Cardiac fibroblast (primary cell): ENCODE measurements at regions not wholly inside any gene's neighbourhood (a gene's known extent, or its start where the extent isn't known, plus 50 kb on each side); places are given as distances from the start of the nearest gene placed in this dataset.

Experiments
- DNase-seq, 2 donors: peaks; one replicate each; pipeline versions ENCODE4 v3.0.0 to v3.0.0-alpha.2; 2010; ENCODE audit warnings: low read depth in 2 of 2
- H3K4me3 ChIP-seq, 2 donors: replicated peaks in 1 of 2; 1 replicate in 1 of 2; 2 replicates in 1 of 2; pipeline ENCODE4 v1.5.1; 2011; ENCODE audit warnings: low read depth in 2 of 2, low read length in 2 of 2, mild to moderate bottlenecking in 2 of 2, moderate library complexity in 1 of 2
- CTCF ChIP-seq: IDR thresholded peaks from one replicate; pipeline ENCODE4 v1.5.1; 2011; ENCODE audit warnings: low read depth, mild to moderate bottlenecking, low read length, inconsistent platforms

- no peak for DNase-seq
- H3K4me3 ChIP-seq: no peak overlapping the region
- no peak for TF ChIP-seq CTCF
These were observed 181.7 kb upstream of the HDAC4 start for GRCh38 chr2:239582476-239582875.

- no peak overlapping the region for H3K4me3 ChIP-seq
- no peak for TF ChIP-seq CTCF
- no peak for DNase-seq
These were observed 180.6 kb upstream of the HDAC4 start for GRCh38 chr2:239581352-239581901.

GRCh38 chr2:239580199-239580527 is 179.3 kb upstream of the HDAC4 start:
- DNase-seq: no peak
- no peak for TF ChIP-seq CTCF
- no peak overlapping the region for H3K4me3 ChIP-seq

- DNase-seq: no peak
- TF ChIP-seq CTCF: no peak
- no peak overlapping the region for H3K4me3 ChIP-seq
These were observed 178.8 kb upstream of the HDAC4 start for GRCh38 chr2:239579524-239580198.

- H3K4me3 ChIP-seq: no peak overlapping the region
- DNase-seq: no peak
- TF ChIP-seq CTCF: no peak
These were observed 178.3 kb upstream of the HDAC4 start for GRCh38 chr2:239579081-239579480.

GRCh38 chr2:239578381-239578780 is 177.6 kb upstream of the HDAC4 start:
- no peak overlapping the region for H3K4me3 ChIP-seq
- no peak for DNase-seq
- TF ChIP-seq CTCF: no peak

- no peak overlapping the region for H3K4me3 ChIP-seq
- no peak for DNase-seq
- no peak for TF ChIP-seq CTCF
These were observed 177.1 kb upstream of the HDAC4 start for GRCh38 chr2:239577935-239578334.
